ES-I3 (cell line): ENCODE measurements at regions not wholly inside any gene's neighbourhood (a gene's known extent, or its start where the extent isn't known, plus 50 kb on each side); places are given as distances from the start of the nearest gene placed in this dataset.

ENCODE experiments used
- H3K36me3 ChIP-seq: 2 replicates; pipeline ENCODE4 v1.6.1; 2013; ENCODE audit warnings: mild to moderate bottlenecking, low read length, control low read depth, moderate library complexity; ENCODE audit not compliant: insufficient read depth
- H3K4me1 ChIP-seq: 2 replicates; pipeline ENCODE4 v1.6.1; 2013; ENCODE audit warnings: mild to moderate bottlenecking, control low read depth, low read length; ENCODE audit not compliant: insufficient read depth
- H3K9ac ChIP-seq: 2 replicates; pipeline ENCODE4 v1.6.1; 2013; ENCODE audit warnings: low read depth, mild to moderate bottlenecking, low read length, moderate library complexity
- H3K9me3 ChIP-seq: 2 replicates; pipeline ENCODE4 v1.6.1; 2013; ENCODE audit warnings: mild to moderate bottlenecking, low read length, moderate library complexity; ENCODE audit not compliant: control insufficient read depth, insufficient read depth

DNA sequence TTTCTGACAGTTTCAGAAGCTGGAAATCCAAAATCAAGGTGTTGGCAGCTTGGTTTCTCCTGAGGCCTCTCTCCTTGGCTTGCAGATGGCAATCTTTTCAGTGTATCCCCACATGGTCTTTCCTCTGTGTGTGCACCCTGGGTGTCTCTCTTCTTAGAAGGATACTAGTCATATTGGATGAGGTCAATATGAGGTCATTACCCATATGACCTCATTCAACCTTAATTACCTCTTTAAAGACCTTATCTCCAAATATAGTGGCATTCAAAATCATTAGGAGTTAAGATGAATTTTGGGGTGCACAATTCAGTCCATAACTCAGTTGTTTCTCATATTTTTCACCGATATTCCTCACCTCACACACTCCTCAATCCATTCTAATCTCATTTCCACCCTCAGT lies 92.4 kb upstream of the TGM3 start:
- Histone ChIP-seq H3K9me3 (no peaks in the 10 kb centered on the region), H3K4me1 (no peaks in the 10 kb centered on the region), H3K9ac (no peak overlapping the region), H3K36me3 (no peaks in the 10 kb centered on the region)

DNA sequence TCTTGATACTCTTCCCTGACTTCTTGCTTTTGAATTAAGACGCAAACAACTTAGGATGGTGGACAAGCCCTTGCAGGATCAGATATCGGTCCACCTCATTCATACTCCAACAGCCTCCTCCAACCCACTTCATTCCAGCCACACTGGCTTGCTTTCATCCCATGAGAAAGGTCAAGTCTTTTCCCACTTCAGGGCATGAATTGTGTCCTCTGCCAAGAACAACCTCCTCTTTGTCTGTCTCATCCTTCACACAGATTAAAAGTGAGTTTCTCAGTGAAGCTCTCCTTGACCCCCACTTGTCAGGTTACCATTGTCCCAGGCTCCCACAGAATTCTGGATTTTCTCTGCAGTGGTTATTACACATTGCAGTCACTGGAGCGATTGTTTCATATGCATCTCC lies 91.8 kb upstream of the TGM3 start:
- no peak overlapping the region for H3K9ac ChIP-seq
- H3K36me3 ChIP-seq: no peaks in the 10 kb centered on the region
- H3K9me3 ChIP-seq: no peaks in the 10 kb centered on the region
- no peaks in the 10 kb centered on the region for H3K4me1 ChIP-seq

DNA sequence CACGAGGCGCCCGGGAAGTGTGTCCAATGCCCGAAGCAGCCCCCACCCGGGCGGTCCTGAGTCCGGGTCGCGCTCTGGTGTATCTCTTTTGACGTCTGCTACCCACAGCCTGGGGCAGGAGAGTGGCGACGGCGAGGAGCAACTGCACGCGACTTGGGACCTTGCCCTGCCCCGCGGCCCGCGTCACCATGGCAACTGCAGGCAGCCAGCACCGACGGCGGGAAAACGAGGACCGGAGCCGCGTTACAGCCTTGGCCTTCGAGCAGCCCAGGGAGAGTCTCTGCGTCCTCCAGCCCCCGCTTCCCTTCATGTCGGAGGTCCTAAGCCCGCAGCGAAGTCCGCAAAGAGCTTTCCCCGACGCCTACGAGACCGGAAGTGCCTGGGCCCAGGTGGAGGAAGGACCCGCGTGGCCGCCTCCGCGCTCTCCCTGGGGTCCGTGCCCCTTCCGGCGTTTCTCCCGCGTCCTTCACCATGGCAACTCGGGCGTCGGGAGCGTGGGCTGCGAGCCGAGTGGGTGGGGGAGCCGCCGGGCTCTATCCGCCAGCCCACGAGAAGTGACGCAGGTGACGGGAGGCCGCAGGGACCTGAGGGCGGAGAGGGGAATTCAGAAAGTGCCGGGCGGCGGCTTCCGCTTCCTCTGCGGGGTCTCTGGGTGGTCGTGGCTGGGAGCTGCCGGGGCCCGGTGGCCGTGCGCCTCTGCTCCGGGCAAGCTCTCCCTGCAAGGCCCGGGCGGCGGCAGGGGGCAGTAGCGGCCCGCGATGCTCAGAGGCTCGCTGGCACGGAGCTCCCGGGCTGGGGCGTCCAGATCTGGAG lies 88.6 kb upstream of the TGM3 start:
- H3K4me1 ChIP-seq: no peaks in the 10 kb centered on the region
- no peaks in the 10 kb centered on the region for H3K36me3 ChIP-seq
- no peaks in the 10 kb centered on the region for H3K9me3 ChIP-seq
- peak overlapping the region; percentile 65 for H3K9ac ChIP-seq

DNA sequence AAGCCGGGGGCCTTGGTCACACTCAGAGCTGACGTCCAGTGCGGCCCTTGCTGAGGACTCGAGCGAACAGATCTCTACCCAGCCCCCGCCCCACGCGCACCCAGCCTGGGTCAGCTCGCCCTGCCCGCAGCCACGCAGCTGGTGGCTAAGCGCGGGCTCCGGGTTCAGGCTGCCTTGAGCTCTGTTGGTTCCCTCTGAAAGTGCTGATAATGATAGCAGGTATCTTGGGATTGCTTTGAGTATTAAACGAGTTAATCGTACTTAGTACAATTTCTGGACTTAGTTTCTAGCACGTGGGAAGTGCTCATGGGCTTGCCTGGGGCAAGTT lies 88.1 kb upstream of the TGM3 start:
- H3K4me1 ChIP-seq: no peaks in the 10 kb centered on the region
- peak overlapping the region; percentile 65 for H3K9ac ChIP-seq
- no peaks in the 10 kb centered on the region for H3K36me3 ChIP-seq
- H3K9me3 ChIP-seq: no peaks in the 10 kb centered on the region

DNA sequence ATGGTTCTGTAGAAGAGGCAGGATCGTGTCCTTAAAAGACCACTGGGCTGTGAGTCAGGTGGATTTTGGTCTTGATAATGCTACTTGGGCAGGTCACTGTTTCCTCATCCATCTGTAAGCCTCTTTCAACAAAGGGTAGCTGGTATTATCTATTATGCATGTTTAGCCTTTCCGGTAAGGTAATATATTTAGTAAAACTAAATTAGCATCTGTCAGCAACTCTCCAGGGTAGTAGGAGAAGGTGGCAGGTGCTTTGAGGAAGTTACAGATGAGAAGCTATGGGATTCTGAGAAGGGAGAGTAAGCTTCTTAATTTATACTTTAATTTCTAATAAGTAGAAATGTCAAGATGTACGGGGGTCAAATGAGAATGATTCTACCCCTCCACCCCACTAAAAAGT lies 86.9 kb upstream of the TGM3 start:
- no peaks in the 10 kb centered on the region for H3K4me1 ChIP-seq
- H3K36me3 ChIP-seq: no peaks in the 10 kb centered on the region
- H3K9ac ChIP-seq: no peak overlapping the region
- H3K9me3 ChIP-seq: no peaks in the 10 kb centered on the region

DNA sequence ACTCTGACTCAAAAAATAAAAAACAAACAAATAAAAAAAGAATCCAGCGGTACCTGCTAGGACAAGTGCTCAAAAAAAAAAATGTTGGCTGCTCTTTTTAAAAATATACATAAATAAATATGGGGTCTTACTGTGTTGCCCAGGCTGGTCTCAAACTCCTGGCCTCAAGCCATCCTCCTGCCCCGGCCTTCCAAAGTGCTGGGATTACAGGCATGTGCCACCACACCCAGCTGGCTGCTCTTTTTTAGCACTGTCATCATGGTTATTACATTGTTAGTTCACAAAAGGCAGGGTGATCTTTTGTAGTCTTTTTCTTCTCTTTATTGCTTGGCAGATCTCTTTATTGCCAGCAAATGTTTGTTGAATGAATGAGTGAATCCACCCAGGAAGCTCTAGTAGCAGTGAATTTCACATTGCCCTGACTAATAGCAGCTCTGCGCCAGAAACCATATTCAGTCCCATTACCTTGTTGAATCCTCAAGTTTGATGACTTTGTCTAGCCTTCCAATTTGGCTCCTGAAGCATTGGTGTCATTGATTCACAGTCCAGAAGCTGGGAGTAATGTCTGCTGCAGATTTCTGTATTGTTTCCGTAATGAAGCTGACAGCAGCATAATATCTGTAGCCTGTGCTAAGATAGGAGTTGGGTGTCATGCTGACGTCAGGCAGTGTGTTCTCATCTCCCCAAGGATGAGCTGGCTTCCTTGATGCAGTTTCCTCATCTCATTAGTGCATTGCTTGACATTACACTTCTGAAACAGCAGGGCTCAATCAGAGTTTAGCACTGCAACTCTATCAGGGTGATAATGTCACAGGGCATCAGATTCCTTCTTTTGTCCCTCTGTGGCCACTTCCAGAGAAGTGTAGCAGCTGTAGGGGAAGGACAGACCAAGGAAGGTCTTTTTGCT lies 84.9 kb upstream of the TGM3 start:
- Histone ChIP-seq H3K9me3 (no peaks in the 10 kb centered on the region), H3K9ac (no peak overlapping the region), H3K36me3 (no peaks in the 10 kb centered on the region), H3K4me1 (no peaks in the 10 kb centered on the region)

DNA sequence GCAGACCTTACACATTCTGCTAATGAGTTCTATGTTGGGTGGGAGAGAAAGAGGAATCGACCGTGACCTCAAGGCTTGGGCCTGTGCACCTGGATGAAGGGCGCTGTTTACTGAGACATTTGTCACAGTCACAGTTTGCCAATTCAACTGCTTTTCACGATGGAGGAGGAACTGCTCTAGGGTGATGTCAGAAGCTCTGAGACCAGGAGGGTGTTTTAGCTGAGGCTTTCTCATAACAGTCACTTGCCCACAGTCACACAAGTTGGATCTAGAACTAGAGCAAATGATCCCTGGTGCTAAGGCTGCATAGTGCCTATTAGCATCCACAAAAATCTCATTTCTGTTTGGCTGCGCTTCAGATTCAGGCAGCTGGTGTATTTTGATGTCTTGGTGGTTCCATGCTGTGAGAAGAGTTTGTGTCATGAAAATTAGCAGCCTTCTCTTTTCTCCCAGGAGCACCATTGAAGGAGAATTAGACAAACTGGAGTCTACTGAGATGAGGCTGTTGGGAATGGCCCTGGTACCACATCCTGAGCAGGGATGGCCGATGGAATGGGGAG lies 83.3 kb upstream of the TGM3 start:
- Histone ChIP-seq H3K9ac (no peak overlapping the region), H3K9me3 (no peaks in the 10 kb centered on the region), H3K4me1 (no peaks in the 10 kb centered on the region), H3K36me3 (no peaks in the 10 kb centered on the region)

DNA sequence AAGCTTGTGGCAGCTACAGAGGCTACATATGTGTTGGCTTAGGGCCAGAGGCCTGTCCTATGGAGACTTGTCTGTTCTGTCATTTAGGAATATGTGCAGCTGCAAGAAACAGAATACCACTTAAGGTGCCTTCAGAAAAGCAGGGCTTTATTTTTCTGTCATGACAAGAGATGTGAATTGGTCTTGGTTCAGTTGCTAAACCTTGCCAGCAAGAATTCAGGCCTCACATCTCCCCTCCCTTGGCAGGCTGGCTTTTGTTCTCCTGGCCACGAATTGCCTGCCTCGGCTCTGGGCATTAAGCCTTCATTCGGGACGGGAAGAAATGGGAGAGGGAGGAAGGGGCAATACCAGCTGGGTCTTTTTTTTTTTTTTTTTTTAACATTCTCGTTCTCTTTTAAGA lies 82.4 kb upstream of the TGM3 start:
- Histone ChIP-seq H3K36me3 (no peaks in the 10 kb centered on the region), H3K9me3 (no peaks in the 10 kb centered on the region), H3K9ac (no peak overlapping the region), H3K4me1 (no peaks in the 10 kb centered on the region)

DNA sequence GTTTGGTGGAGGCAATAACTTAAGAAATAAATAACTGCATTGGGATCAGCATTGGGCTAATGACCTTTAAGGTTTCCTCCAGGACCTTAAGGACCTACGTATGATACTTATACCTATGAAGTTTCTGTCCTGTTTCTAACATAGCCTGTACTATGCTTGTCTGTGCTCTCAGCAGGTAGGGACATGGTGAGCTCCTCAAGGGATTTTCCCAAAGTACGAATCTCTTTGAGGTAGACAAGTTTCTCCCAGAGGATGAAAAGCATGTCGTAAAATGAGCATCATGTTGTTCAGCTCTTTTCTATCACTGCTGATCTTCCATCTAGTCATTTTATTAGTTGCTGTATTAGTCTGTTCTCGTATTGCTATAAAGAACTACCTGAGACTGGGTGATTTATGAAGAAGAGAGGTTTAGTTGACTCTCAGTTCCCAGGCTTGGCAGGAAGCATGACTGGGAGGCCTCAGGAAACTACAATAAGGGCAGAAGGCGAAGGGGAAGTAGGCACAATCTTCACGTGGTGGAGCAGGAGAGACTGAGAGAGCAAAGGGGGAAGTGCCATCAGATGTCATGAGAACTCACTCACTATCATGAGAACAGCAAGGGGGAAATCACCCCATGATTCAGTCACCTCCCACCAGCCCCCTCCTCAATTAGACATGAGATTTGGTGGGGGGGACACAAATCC lies 77.8 kb upstream of the TGM3 start:
- H3K9me3 ChIP-seq: no peaks in the 10 kb centered on the region; the same call in 1 of the 2 replicates
- H3K4me1 ChIP-seq: no peaks in the 10 kb centered on the region
- no peaks in the 10 kb centered on the region for H3K36me3 ChIP-seq
- no peak overlapping the region for H3K9ac ChIP-seq

DNA sequence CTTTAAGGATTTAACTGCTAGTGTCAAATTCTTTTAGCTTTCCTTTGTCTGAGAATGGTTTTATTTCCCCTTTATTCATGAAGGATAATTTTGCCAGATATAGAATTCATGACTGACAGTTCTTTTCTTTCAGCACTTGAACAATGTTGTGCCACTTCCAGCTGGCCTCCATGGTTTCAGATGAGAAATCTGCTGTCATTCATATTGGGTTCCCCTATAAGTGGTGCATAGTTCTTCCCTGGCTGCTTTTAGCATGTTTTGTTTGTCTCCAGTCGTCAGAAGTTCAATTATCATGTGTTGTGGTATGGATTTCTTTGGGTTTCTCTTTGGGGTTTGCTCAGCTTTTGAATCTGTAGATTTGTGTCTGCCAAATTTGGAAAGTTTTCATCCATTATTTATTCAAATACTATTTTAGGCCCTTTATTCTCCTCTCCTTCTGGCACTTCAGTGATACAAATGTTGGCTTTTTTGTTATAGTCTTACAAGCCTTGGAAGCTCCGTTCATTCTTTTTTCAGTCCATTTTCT lies 76.3 kb upstream of the TGM3 start:
- no peaks in the 10 kb centered on the region; the same call in 1 of the 2 replicates for H3K9me3 ChIP-seq
- no peak overlapping the region for H3K9ac ChIP-seq
- no peaks in the 10 kb centered on the region for H3K4me1 ChIP-seq
- no peaks in the 10 kb centered on the region for H3K36me3 ChIP-seq

DNA sequence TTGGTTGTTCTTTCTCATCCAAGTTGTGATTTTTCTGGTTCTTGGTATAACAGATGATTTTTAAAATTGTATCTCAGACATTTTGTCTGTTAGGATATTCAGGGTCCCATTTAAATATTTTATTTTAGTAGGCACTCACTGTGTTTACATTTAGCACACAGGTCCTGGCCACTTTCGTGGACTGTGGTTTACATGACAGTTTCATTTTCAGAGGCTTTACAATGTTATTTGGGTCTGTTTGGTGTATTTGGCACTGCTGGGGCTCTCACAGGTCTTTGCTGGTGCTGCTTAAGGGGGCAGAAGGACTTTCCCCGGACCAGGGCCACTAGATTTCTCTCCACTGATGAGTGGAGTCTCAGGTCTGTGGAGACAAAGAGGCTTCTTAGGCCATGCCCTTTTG lies 75.5 kb upstream of the TGM3 start:
- H3K4me1 ChIP-seq: no peaks in the 10 kb centered on the region
- no peaks in the 10 kb centered on the region; the same call in 1 of the 2 replicates for H3K9me3 ChIP-seq
- no peak overlapping the region for H3K9ac ChIP-seq
- H3K36me3 ChIP-seq: no peaks in the 10 kb centered on the region

DNA sequence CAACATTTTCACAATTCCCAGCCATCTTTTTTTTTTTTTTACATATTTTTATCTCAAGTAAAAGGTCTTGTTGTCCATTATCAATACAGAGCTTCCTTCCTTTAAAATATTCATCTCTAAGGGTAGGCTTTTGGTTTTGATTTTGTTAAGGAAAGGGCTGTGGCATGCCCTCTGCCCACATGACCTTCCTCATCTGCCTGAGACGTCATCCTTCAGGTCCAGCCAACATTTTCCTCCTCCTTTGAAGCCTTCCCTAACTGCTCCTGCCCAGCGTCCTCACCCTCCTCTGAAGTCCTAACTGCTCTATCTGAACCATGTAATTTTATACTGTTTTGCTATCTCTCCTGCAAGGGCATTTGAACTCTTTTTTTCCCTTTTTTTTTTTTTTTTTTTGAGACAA lies 73.9 kb upstream of the TGM3 start:
- Histone ChIP-seq H3K4me1 (no peaks in the 10 kb centered on the region), H3K9me3 (no peaks in the 10 kb centered on the region; the same call in 1 of the 2 replicates), H3K36me3 (no peaks in the 10 kb centered on the region), H3K9ac (no peak overlapping the region)

DNA sequence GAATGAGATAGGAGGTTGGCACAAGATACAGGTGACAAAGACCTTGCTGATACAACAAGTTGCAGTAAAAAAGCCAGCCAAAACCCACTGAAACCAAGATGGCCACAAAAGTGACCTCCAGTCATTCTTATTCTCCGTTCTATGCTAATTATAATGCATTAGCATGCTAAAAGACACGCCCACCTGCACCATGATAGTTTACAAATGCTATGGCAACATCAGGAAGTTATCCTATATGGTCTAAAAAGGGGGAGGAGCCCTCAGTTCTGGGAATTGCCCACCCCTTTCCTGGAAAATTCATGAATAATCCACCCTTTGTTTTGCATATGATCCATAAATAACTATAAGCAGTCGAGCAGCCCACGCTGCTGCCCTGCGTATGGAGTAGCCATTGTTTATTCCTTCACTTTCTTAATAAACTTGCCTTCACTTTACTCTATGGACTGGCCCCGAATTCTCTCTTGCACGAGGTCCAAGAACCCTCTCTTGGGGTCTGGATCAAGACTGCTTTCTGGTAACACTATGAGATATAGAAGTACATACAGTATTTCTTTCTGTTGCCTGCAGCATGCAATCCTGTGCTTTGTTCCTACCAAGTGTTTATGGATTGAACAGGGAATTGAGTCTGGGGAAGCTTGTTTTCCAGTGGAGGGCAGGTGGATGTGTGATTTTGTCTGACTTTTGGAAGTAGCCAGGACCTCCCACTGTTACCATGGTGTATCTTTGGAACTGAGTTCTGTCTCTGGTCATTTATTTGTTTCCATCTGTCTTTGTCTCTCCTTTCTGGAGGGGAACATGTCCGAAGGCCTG lies 72.0 kb upstream of the TGM3 start:
- Histone ChIP-seq H3K36me3 (no peaks in the 10 kb centered on the region), H3K9ac (no peak overlapping the region), H3K9me3 (no peaks in the 10 kb centered on the region; the same call in 1 of the 2 replicates), H3K4me1 (no peaks in the 10 kb centered on the region)

DNA sequence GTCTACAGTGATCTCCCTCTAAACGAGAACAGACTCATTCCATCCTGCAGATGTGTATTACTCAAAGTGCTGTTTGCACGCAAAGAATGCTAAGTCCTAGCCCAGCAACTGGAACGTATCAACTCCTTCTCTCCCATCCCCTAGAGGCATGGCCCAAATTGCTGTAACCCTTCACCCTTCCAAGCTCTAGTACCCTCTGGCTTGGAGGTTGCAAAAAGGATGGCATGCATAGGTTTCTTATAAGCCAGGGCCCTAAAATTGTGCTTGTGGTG lies 71.5 kb upstream of the TGM3 start:
- Histone ChIP-seq H3K9ac (no peak overlapping the region), H3K4me1 (no peaks in the 10 kb centered on the region), H3K36me3 (no peaks in the 10 kb centered on the region), H3K9me3 (no peaks in the 10 kb centered on the region)
